HG03521 (cell line): ENCODE measurements at regions not wholly inside any gene's neighbourhood (a gene's known extent, or its start where the extent isn't known, plus 50 kb on each side); places are given as distances from the start of the nearest gene placed in this dataset.
"Not testable (repeated sequence)": the region's sequence is repeated elsewhere in the genome, so short reads cannot be mapped to it uniquely, and the experiment has no call there.

Source experiments
- ATAC-seq: cut with Tn5 transposase; IDR thresholded peaks from one replicate; pipeline ENCODE4 v1.9.1; 2021; ENCODE audit warnings: mild to moderate bottlenecking, moderate library complexity; ENCODE audit not compliant: unreplicated experiment

GRCh38 chr4:148881860-148882643, 439.8 kb upstream of the NR3C2 start:
- ATAC-seq, result no peak

GRCh38 chr4:148874331-148874730, 432.1 kb upstream of the NR3C2 start:
- no peak for ATAC-seq

GRCh38 chr4:148868191-148868590, 426.0 kb upstream of the NR3C2 start:
- ATAC-seq, result no peak

GRCh38 chr4:148866666-148867065, 424.5 kb upstream of the NR3C2 start:
- ATAC-seq, result no peak

GRCh38 chr4:148857973-148858534, 415.8 kb upstream of the NR3C2 start:
- ATAC-seq, result no peak

- ATAC-seq, result no peak
These were observed 415.2 kb upstream of the NR3C2 start for GRCh38 chr4:148857239-148857972.

GRCh38 chr4:148854203-148854602, 412.0 kb upstream of the NR3C2 start:
- ATAC-seq, result no peak

- no peak for ATAC-seq
These were observed 410.0 kb upstream of the NR3C2 start for GRCh38 chr4:148852092-148852699.

- no peak for ATAC-seq
These were observed 408.2 kb upstream of the NR3C2 start for GRCh38 chr4:148850257-148850995.

GRCh38 chr4:148849581-148849980, 407.4 kb upstream of the NR3C2 start:
- no peak for ATAC-seq

- ATAC-seq, result no peak
These were observed 405.5 kb upstream of the NR3C2 start for GRCh38 chr4:148847544-148848255.

GRCh38 chr4:148845609-148846008, 403.4 kb upstream of the NR3C2 start:
- no peak for ATAC-seq

- no peak for ATAC-seq
These were observed 401.4 kb upstream of the NR3C2 start for GRCh38 chr4:148843625-148844024.

GRCh38 chr4:148842843-148843242, 400.6 kb upstream of the NR3C2 start:
- no peak for ATAC-seq

- ATAC-seq, result not testable (repeated sequence)
These were observed 395.4 kb upstream of the NR3C2 start for GRCh38 chr4:148837571-148837970.

GRCh38 chr4:148834804-148835631, 392.8 kb upstream of the NR3C2 start:
- ATAC-seq, result no peak

- no peak for ATAC-seq
These were observed 389.7 kb upstream of the NR3C2 start for GRCh38 chr4:148831945-148832344.

GRCh38 chr4:148828291-148828690, 386.1 kb upstream of the NR3C2 start:
- no peak for ATAC-seq

- ATAC-seq, result no peak
These were observed 385.6 kb upstream of the NR3C2 start for GRCh38 chr4:148827781-148828180.
